ENCODE measurements at regions not wholly inside any gene's neighbourhood (a gene's known extent, or its start where the extent isn't known, plus 50 kb on each side); places are given as distances from the start of the nearest gene placed in this dataset.

GRCh38 chr6:19289457-19289856 lies 547.7 kb upstream of the ID4 start:
- Histone ChIP-seq H3K79me2 (ENCODE audit: control insufficient read depth, insufficient read depth, low read length) (no peaks in the 10 kb centered on the region), H3K4me2 (ENCODE audit: insufficient read depth, low read length) (no peak overlapping the region), H2AFZ (ENCODE audit: low read depth, low read length) (no peak overlapping the region), H3K27ac (ENCODE audit: insufficient read depth, low read depth, low read length) (no peak overlapping the region), H3K4me1 (ENCODE audit: control insufficient read depth, extremely low read depth, insufficient read depth, low read length) (no peaks in the 10 kb centered on the region), H4K20me1 (replicated peaks; ENCODE audit: control insufficient read depth, extremely low read depth, insufficient read depth, low read length) (no peaks in the 10 kb centered on the region), H3K36me3 (ENCODE audit: control insufficient read depth in 2 of 2, extremely low read depth in 1 of 2, insufficient read depth in 2 of 2, low read length in 2 of 2) (no peaks in the 10 kb centered on the region), H3K4me3 (replicated peaks in 1 of 3; ENCODE audit: insufficient read depth in 1 of 3, low read depth in 1 of 3, low read length in 3 of 3) (no peak overlapping the region), H3K9me3 (replicated peaks; ENCODE audit: control insufficient read depth, insufficient read depth, low read length) (peaks cover 4% of the 10 kb centered on the region), H3K9ac (replicated peaks; ENCODE audit: extremely low read depth, insufficient read depth, low read length) (no peak overlapping the region), H3K27me3 (ENCODE audit: control insufficient read depth in 2 of 2, insufficient read depth in 2 of 2, low read length in 2 of 2) (no peaks in the 10 kb centered on the region), H3K9me1 (replicated peaks; ENCODE audit: control insufficient read depth, extremely low read depth, insufficient read depth, low read length) (no peaks in the 10 kb centered on the region)
- dilution Hi-C loops (cut with MboI; ENCODE audit: extremely low pct_ligation_motif_present, low sequenced_read_pairs): no loop called here
- DNase-seq (ENCODE audit: low read depth, low spot score): no peak
- CTCF ChIA-PET: no interaction called here
- BruUV-seq (replicated peaks): no TSS peak
- FAIRE-seq: no peak
- TF ChIP-seq CTCF (IDR thresholded peaks at IDR 0.05; ENCODE audit: extremely low read depth in 1 of 2, insufficient read depth in 1 of 2, low read depth in 1 of 2, low read length in 2 of 2) (no peak), POLR2AphosphoS5 (IDR thresholded peaks at IDR 0.05; ENCODE audit: insufficient read depth, low read depth, low read length) (no peak), MAX (IDR thresholded peaks at IDR 0.05; ENCODE audit: insufficient read depth, insufficient read length) (no peak), JUN (IDR thresholded peaks at IDR 0.05; ENCODE audit: borderline replicate concordance, insufficient read depth, insufficient read length, low read depth) (no peak), POLR2A (IDR thresholded peaks at IDR 0.05; ENCODE audit: low read depth, low read length) (no peak)
- POLR2A ChIA-PET: no interaction called here
- intact Hi-C loops (cut with micrococcal nuclease): no loop called here

GRCh38 chr6:19297880-19298279 lies 539.3 kb upstream of the ID4 start:
- Histone ChIP-seq H3K9me3 (replicated peaks; ENCODE audit: control insufficient read depth, insufficient read depth, low read length) (peaks cover 9% of the 10 kb centered on the region), H3K36me3 (ENCODE audit: control insufficient read depth in 2 of 2, extremely low read depth in 1 of 2, insufficient read depth in 2 of 2, low read length in 2 of 2) (no peaks in the 10 kb centered on the region), H3K27me3 (ENCODE audit: control insufficient read depth in 2 of 2, insufficient read depth in 2 of 2, low read length in 2 of 2) (no peaks in the 10 kb centered on the region), H4K20me1 (replicated peaks; ENCODE audit: control insufficient read depth, extremely low read depth, insufficient read depth, low read length) (no peaks in the 10 kb centered on the region), H3K9ac (replicated peaks; ENCODE audit: extremely low read depth, insufficient read depth, low read length) (no peak overlapping the region), H2AFZ (ENCODE audit: low read depth, low read length) (no peak overlapping the region), H3K27ac (ENCODE audit: insufficient read depth, low read depth, low read length) (no peak overlapping the region), H3K4me1 (ENCODE audit: control insufficient read depth, extremely low read depth, insufficient read depth, low read length) (no peaks in the 10 kb centered on the region), H3K9me1 (replicated peaks; ENCODE audit: control insufficient read depth, extremely low read depth, insufficient read depth, low read length) (no peaks in the 10 kb centered on the region), H3K4me2 (ENCODE audit: insufficient read depth, low read length) (no peak overlapping the region), H3K4me3 (replicated peaks in 1 of 3; ENCODE audit: insufficient read depth in 1 of 3, low read depth in 1 of 3, low read length in 3 of 3) (no peak overlapping the region), H3K79me2 (ENCODE audit: control insufficient read depth, insufficient read depth, low read length) (no peaks in the 10 kb centered on the region)
- ChIA-PET CTCF (no interaction called here), POLR2A (no interaction called here)
- no peak for FAIRE-seq
- intact Hi-C loops (cut with micrococcal nuclease): no loop called here
- dilution Hi-C loops (cut with MboI; ENCODE audit: extremely low pct_ligation_motif_present, low sequenced_read_pairs): no loop called here
- TF ChIP-seq MYC (IDR thresholded peaks at IDR 0.05; ENCODE audit: low read depth, low read length) (no peak), CTCF (IDR thresholded peaks at IDR 0.05; ENCODE audit: extremely low read depth in 1 of 2, insufficient read depth in 1 of 2, low read depth in 1 of 2, low read length in 2 of 2) (no peak), EZH2 (IDR thresholded peaks at IDR 0.05; ENCODE audit: borderline replicate concordance, low read depth, low read length, severe bottlenecking) (no peak), JUN (IDR thresholded peaks at IDR 0.05; ENCODE audit: borderline replicate concordance, insufficient read depth, insufficient read length, low read depth) (no peak), MAX (IDR thresholded peaks at IDR 0.05; ENCODE audit: insufficient read depth, insufficient read length) (no peak), POLR2AphosphoS5 (IDR thresholded peaks at IDR 0.05; ENCODE audit: insufficient read depth, low read depth, low read length) (no peak), GATA2 (IDR thresholded peaks at IDR 0.05; ENCODE audit: insufficient read depth, insufficient read length, low read depth, low read length) (no peak), POLR2A (IDR thresholded peaks at IDR 0.05; ENCODE audit: low read depth, low read length) (no peak), FOS (IDR thresholded peaks at IDR 0.05; ENCODE audit: borderline replicate concordance, insufficient read depth, low read length) (no peak)
- no TSS peak for BruUV-seq (replicated peaks)
- DNase-seq (ENCODE audit: low read depth, low spot score): no peak

All from endothelial cell of umbilical vein (primary cell).